IMR-90 (cell line): ENCODE measurements at regions not wholly inside any gene's neighbourhood (a gene's known extent, or its start where the extent isn't known, plus 50 kb on each side); places are given as distances from the start of the nearest gene placed in this dataset.

Experiments
- ATAC-seq: fragments of 200-7000 bp; cut with Tn5 transposase; 2 replicates; pipeline ENCODE4 v1.9.1; 2020; ENCODE audit warnings: low read depth, mild to moderate bottlenecking, moderate library complexity
- BruUV-seq: library from RNA; stranded (reverse); fragments of 400-500 nt; replicated peaks from 2 replicates; lab custom pipeline; 2021; lab: Mats Ljungman, UMichigan
- CTCF ChIA-PET: fragments of 300-600 bp; formaldehyde crosslinking; extraction: SDS; loops from one replicate; lab custom pipeline; 2021; ENCODE audit warnings: antibody characterized with exemption; lab: Yijun Ruan, JAX
- POLR2A ChIA-PET: fragments of 300-600 bp; sonication (Branson Sonifier 250); formaldehyde crosslinking; loops from one replicate; lab custom pipeline; 2022; ENCODE audit warnings: antibody characterized with exemption; ENCODE audit not compliant: unreplicated experiment; lab: Charles Lee
- DNase-seq: peaks from one replicate; pipeline ENCODE4 v3.0.0; 2013
- H2AFZ ChIP-seq: replicated peaks from 2 replicates; pipeline ENCODE3; 2013; ENCODE audit warnings: low read length, mild to moderate bottlenecking; ENCODE audit not compliant: poor library complexity
- H2AK5ac ChIP-seq: 2 replicates; pipeline ENCODE4 v1.6.1; 2013; ENCODE audit warnings: low read depth, low read length, inconsistent platforms
- H2AK9ac ChIP-seq: replicated peaks from 2 replicates; pipeline ENCODE3; 2013; ENCODE audit warnings: mild to moderate bottlenecking, low read depth, low read length, moderate library complexity; ENCODE audit not compliant: poor library complexity
- H2BK120ac ChIP-seq: 2 replicates; pipeline ENCODE4 v1.6.1; 2013; ENCODE audit warnings: low read depth, low read length, inconsistent platforms
- H2BK15ac ChIP-seq: 3 replicates; pipeline ENCODE4 v1.6.1; 2013; ENCODE audit warnings: low read depth, low read length, inconsistent platforms
- H2BK20ac ChIP-seq: 2 replicates; pipeline ENCODE4 v1.6.1; 2013; ENCODE audit warnings: low read depth, mild to moderate bottlenecking, inconsistent platforms, low read length, moderate library complexity
- H2BK5ac ChIP-seq: 2 replicates; pipeline ENCODE4 v1.6.1; 2013; ENCODE audit warnings: mild to moderate bottlenecking, low read depth, low read length, inconsistent platforms; ENCODE audit not compliant: poor library complexity, severe bottlenecking
- H3K14ac ChIP-seq: replicated peaks from 2 replicates; pipeline ENCODE4 v1.6.1; 2013; ENCODE audit warnings: low read depth, low read length, inconsistent platforms
- H3K18ac ChIP-seq: 2 replicates; pipeline ENCODE4 v1.6.1; 2013; ENCODE audit warnings: low read depth, low read length, control low read depth
- H3K23ac ChIP-seq: 2 replicates; pipeline ENCODE4 v1.6.1; 2013; ENCODE audit warnings: low read depth, low read length, inconsistent platforms
- H3K27ac ChIP-seq: 2 replicates; pipeline ENCODE4 v1.5.1; 2013; ENCODE audit warnings: mild to moderate bottlenecking, control low read depth, low read length; ENCODE audit not compliant: insufficient read depth
- H3K27me3 ChIP-seq: 2 replicates; pipeline ENCODE4 v1.6.1; 2013; ENCODE audit warnings: low read length; ENCODE audit not compliant: control insufficient read depth, insufficient read depth
- H3K36me3 ChIP-seq: 2 replicates; pipeline ENCODE4 v1.6.1; 2013; ENCODE audit warnings: low read length, mixed read lengths; ENCODE audit not compliant: control insufficient read depth, insufficient read depth
- H3K4ac ChIP-seq: 2 replicates; pipeline ENCODE4 v1.6.1; 2013; ENCODE audit warnings: low read depth, low read length, inconsistent platforms
- H3K4me1 ChIP-seq: 2 replicates; pipeline ENCODE4 v1.6.1; 2013; ENCODE audit warnings: low read length, mixed read lengths; ENCODE audit not compliant: control insufficient read depth, insufficient read depth
- H3K4me2 ChIP-seq: 2 replicates; pipeline ENCODE4 v1.6.1; 2013; ENCODE audit warnings: low read depth, mild to moderate bottlenecking, control low read depth, low read length, moderate library complexity
- H3K4me3 ChIP-seq: 2 replicates; pipeline ENCODE4 v1.5.1; 2013; ENCODE audit warnings: low read depth, mild to moderate bottlenecking, control low read depth, low read length, moderate library complexity; ENCODE audit not compliant: insufficient read depth
- H3K56ac ChIP-seq: 2 replicates; pipeline ENCODE4 v1.6.1; 2013; ENCODE audit warnings: low read length, inconsistent platforms; ENCODE audit not compliant: insufficient read depth; ENCODE audit errors: extremely low read depth
- H3K79me1 ChIP-seq, 2 experiments: 2 replicates each; pipeline ENCODE4 v1.6.1; 2013; ENCODE audit warnings: low read length in 2 of 2, inconsistent platforms in 1 of 2, low read depth in 1 of 2
- H3K9ac ChIP-seq: 2 replicates; pipeline ENCODE4 v1.6.1; 2013; ENCODE audit warnings: low read depth, low read length, control low read depth
- H3K9me1 ChIP-seq: 2 replicates; pipeline ENCODE4 v1.6.1; 2013; ENCODE audit warnings: low read length, inconsistent platforms; ENCODE audit not compliant: insufficient read depth
- H3K9me3 ChIP-seq: 2 replicates; pipeline ENCODE4 v1.6.1; 2013; ENCODE audit warnings: low read length; ENCODE audit not compliant: control insufficient read depth, insufficient read depth
- H4K20me1 ChIP-seq: 2 replicates; pipeline ENCODE4 v1.6.1; 2013; ENCODE audit warnings: low read length, inconsistent platforms; ENCODE audit not compliant: insufficient read depth
- H4K5ac ChIP-seq: 2 replicates; pipeline ENCODE4 v1.6.1; 2013; ENCODE audit warnings: mild to moderate bottlenecking, low read depth, low read length, control low read depth
- H4K8ac ChIP-seq, 2 experiments: 2 replicates each; pipeline ENCODE4 v1.6.1; 2013; ENCODE audit warnings: low read depth in 2 of 2, low read length in 2 of 2, control low read depth in 1 of 2, inconsistent platforms in 1 of 2
- H4K91ac ChIP-seq: 2 replicates; pipeline ENCODE4 v1.6.1; 2013; ENCODE audit warnings: low read depth, low read length, inconsistent platforms; ENCODE audit not compliant: insufficient read depth
- CEBPB ChIP-seq: IDR thresholded peaks from 2 replicates; pipeline ENCODE4 v1.6.1; 2012; ENCODE audit warnings: low read depth, low read length, improper control_type of control experiment
- WGBS, 2 experiments: methylation state at CpG; one replicate each; pipeline versions ENCODE4 v1.1.5 to v1.1.7; 2013; ENCODE audit warnings: missing lambda C conversion rate in 2 of 2; ENCODE audit not compliant: insufficient read length in 1 of 2; ENCODE audit errors: extremely low coverage in 2 of 2; 5-methylcytosine and 5-hydroxymethylcytosine counted together
- dilution Hi-C: fragments of 300-500 bp; cut with HindIII; formaldehyde crosslinking; loops from one replicate; pipeline ENCODE4 v1.14.3; 2018; ENCODE audit warnings: low sequenced_read_pairs; ENCODE audit not compliant: unreplicated experiment
- in situ Hi-C: fragments of 300-500 bp; cut with MboI; formaldehyde crosslinking; loops from 3 replicates; pipeline ENCODE4 v1.14.3; 2019; ENCODE audit warnings: low sequenced_read_pairs, inconsistent platforms, mixed read lengths
- intact Hi-C: fragments of 100-400 bp; cut with micrococcal nuclease; formaldehyde crosslinking; loops from 2 replicates; pipeline ENCODE4 v1.10.0; 2022

- Histone ChIP-seq H3K9ac (no peak overlapping the region), H4K91ac (no peak overlapping the region), H3K14ac (no peak overlapping the region), H3K79me1 (no peaks in the 10 kb centered on the region), H3K27me3 (no peaks in the 10 kb centered on the region), H4K8ac (no peak overlapping the region), H4K5ac (no peak overlapping the region), H4K20me1 (no peaks in the 10 kb centered on the region), H2BK120ac (no peak overlapping the region), H3K36me3 (no peaks in the 10 kb centered on the region), H3K9me3 (no peaks in the 10 kb centered on the region), H3K4me2 (no peak overlapping the region), H2BK15ac (no peak overlapping the region), H2BK20ac (no peak overlapping the region), H3K56ac (no peak overlapping the region), H2AFZ (no peak overlapping the region), H2AK9ac (no peak overlapping the region), H2AK5ac (no peak overlapping the region), H2BK5ac (no peak overlapping the region), H3K27ac (no peak overlapping the region), H3K4ac (no peak overlapping the region), H3K18ac (no peak overlapping the region), H3K9me1 (no peaks in the 10 kb centered on the region), H3K23ac (no peak overlapping the region), H3K4me3 (no peak overlapping the region), H3K4me1 (no peaks in the 10 kb centered on the region)
- no CpG with 5 or more reads among the region's 1 CpG for WGBS, 2 experiments
- in situ Hi-C loops, result no loop called here
- POLR2A ChIA-PET, result no interaction called here
- no peak for ATAC-seq
- intact Hi-C loops, result no loop called here
- DNase-seq, result no peak
- TF ChIP-seq CEBPB, result no peak
- no TSS peak for BruUV-seq
- dilution Hi-C loops, result no loop called here
- CTCF ChIA-PET, result no interaction called here
Observed at GRCh38 chr13:59330764-59331163, 833.0 kb downstream of the DIAPH3 start.
